ENCODE measurements at regions not wholly inside any gene's neighbourhood (a gene's known extent, or its start where the extent isn't known, plus 50 kb on each side); places are given as distances from the start of the nearest gene placed in this dataset.

DNA sequence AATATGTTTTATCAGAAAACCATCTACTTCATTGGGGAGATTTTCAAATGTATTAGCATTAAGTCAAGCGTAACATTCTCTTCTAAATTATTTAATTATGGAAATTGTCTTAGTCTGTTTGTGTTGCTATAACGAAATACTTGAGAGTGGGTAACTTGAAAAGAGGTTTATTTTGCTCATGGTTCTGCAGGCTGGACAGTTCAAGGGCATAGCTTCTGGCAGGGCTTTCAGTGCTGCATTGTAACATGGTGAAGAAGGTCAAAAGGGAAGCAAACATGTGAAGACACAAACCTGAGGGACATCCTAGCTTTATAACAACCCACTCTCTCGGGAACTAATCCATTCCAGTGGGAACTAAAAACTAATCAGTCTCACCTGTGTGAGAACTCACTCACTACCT, 84.3 kb upstream of the TMPO start:
- Mint-ChIP-seq H3K4me1 (no peaks in the 10 kb centered on the region), H3K4me3 (no peak overlapping the region), H3K27me3 (peaks cover 11% of the 10 kb centered on the region), H3K9me3 (peaks cover 3% of the 10 kb centered on the region), H3K36me3 (no peaks in the 10 kb centered on the region), H3K27ac (no peak overlapping the region)
- no peak for DNase-seq

DNA sequence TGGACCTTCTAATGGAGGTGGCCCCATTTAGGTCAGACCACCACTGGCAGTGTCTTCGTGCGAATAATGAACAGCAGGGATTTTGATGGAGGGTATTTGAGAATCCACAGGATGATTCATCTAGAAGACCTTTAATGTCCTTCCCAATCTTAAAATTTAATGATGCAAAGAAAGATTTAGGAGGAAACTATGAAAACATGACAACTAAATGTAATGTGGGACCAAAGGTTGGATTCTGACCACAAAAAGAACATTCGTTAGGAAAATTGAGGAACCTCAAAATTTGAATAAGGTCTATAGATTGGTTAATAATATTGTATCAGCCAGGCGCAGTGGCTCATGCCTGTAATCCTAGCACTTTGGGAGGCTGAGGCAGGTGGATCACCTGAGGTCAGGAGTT, 78.2 kb upstream of the TMPO start:
- Mint-ChIP-seq H3K27ac (no peak overlapping the region), H3K9me3 (peaks cover 3% of the 10 kb centered on the region), H3K4me3 (no peak overlapping the region), H3K4me1 (peaks cover 2% of the 10 kb centered on the region), H3K36me3 (no peaks in the 10 kb centered on the region), H3K27me3 (peaks cover 35% of the 10 kb centered on the region)
- DNase-seq, result no peak

DNA sequence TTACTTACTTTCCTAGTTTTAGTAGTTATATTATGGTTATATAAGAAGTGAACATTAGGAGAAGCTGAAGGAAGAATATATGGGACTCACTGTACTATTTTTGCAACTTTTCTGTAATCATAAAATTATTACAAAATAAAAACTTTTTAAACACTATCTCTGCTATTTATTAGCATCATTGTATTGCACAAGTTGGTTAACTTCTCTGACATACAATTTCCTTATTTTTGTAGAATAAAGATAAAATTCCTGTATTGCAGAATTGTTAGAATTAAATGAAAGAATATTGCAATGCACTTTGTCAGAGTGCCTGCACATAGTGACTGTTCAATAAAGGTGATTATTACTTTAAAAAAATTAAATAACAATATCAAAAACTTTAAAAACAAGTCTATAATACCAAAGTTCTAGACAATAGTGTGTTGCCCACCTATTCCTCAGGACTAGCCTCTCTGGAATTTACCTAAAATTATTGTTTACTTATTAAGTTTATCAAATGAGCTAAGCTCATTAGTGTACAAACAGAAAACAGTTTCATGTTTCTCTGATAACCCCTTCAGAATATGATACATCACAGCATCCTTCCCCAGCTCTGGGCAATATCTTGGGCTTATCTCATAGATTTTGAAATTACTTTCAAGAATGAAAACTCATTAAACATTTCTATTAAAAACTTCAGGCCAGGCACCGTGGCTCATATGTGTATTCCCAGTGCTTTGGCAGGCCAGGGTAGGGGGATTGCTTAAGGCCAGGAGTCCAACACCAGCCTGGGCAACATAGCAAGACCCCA, 77.4 kb upstream of the TMPO start:
- peaks cover 40% of the 10 kb centered on the region for H3K27me3 Mint-ChIP-seq
- H3K36me3 Mint-ChIP-seq, result no peaks in the 10 kb centered on the region
- no peak for DNase-seq
- no peak overlapping the region for H3K27ac Mint-ChIP-seq
- no peak overlapping the region for H3K4me3 Mint-ChIP-seq
- peaks cover 3% of the 10 kb centered on the region for H3K9me3 Mint-ChIP-seq
- peaks cover 2% of the 10 kb centered on the region for H3K4me1 Mint-ChIP-seq

DNA sequence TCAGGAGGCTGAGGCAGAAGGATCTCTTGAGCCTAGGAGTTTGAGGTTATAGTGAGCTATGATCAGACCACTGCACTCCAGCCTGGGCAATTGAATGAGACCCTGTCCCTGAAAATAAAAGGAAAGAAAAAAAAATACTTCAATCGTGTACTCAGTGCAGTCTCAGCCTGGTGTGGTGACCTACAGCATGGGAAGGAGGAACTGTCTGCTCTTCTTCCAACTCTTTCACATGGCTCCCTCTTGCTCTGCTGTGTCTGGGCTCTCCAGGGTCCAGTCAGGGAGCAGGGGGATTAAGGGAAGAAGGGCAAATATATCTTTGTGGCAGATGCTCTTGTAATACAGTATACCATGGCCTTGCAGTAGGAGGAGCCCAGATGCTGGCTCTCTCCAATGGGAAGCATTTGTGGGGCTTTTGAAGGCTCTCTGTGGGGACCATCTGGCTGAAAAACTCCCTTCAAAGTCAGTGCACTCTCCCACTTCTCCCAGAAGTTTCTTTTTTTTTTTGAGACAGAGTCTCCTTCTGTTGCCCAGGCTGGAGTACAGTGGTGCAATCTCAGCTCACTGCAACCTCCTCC, 76.6 kb upstream of the TMPO start:
- Mint-ChIP-seq H3K36me3 (no peaks in the 10 kb centered on the region), H3K27ac (no peak overlapping the region), H3K9me3 (peaks cover 3% of the 10 kb centered on the region), H3K4me3 (no peak overlapping the region), H3K27me3 (peaks cover 40% of the 10 kb centered on the region), H3K4me1 (peaks cover 2% of the 10 kb centered on the region)
- DNase-seq, result no peak

DNA sequence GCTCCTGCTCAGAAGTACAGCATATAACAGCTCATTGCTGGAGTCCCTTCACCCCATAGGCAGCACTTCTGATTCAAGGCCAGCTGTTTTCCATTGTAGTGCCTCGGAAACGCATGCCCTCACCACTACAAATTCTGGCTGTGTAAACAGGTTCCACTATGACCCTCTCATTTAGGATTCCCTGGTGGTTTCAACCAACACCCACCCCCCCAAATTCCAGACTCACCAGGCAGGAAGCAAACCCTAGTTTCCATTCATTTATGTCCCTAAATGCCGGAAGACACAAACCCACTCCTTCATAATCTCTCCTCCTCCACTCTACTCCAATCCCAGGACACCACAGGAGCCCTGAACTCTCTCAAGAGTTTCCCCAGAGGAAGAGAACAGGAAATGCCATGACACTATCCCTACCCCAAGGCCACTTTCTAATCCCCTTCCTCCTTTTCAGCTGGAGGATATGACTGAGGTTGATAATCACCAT, 75.9 kb upstream of the TMPO start:
- Mint-ChIP-seq H3K4me3 (no peak overlapping the region), H3K36me3 (no peaks in the 10 kb centered on the region), H3K4me1 (peaks cover 2% of the 10 kb centered on the region), H3K9me3 (peaks cover 3% of the 10 kb centered on the region), H3K27ac (no peak overlapping the region), H3K27me3 (peaks cover 39% of the 10 kb centered on the region)
- no peak for DNase-seq

DNA sequence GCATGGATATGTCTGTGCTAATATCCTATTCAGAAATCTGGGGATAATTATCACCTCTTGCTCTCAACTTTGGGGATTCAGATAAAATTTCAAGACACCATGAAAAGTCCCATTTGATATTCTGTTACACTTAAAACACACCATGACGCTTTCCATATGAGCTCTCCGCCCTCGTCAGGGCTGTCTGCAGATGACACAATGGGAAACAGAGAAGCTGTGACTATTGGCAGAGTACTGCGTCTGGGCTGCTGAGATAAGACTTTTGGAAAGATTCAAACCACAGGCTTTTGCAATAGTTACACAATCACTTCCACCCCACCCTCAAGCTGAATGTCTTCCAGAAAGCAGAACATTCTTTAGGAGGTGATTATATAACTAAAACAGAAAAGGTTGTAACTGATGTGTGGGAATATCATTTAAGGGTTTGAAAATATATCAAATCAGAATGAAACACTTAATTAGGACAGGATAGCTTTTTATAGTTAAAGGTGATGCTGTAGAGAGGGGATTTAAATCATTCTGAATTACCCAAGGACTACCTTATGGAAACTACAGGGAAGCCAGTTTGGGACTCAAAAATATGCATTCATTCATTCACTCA, 75.3 kb upstream of the TMPO start:
- no peak for DNase-seq

DNA sequence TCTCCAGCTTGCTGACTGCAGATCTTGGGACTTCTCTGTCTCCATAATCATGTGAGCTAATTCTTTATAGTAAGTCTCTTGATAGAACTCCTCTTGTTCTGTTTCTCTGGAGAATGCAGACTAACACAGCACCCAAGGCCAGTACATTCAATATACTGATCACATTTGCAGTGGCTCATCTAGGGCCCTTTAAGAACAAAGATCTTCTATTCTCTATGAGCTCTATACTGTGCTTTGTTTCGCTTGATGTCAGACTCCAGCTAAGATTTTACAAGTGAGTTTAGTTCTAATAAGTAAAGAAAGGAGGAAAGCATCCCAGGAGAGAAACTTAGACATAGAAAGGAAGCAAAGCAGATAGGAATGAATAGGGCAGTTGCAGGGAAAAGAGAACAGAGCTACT, 69.3 kb upstream of the TMPO start:
- no peaks in the 10 kb centered on the region for H3K9me3 Mint-ChIP-seq
- peaks cover 17% of the 10 kb centered on the region for H3K27me3 Mint-ChIP-seq
- no peaks in the 10 kb centered on the region for H3K36me3 Mint-ChIP-seq
- H3K4me3 Mint-ChIP-seq, result no peak overlapping the region
- H3K27ac Mint-ChIP-seq, result no peak overlapping the region
- no peak for DNase-seq
- no peaks in the 10 kb centered on the region for H3K4me1 Mint-ChIP-seq

More for the DNA sequence above, 75.3 kb upstream of the TMPO start:
- peaks cover 3% of the 10 kb centered on the region for H3K9me3 Mint-ChIP-seq
- H3K4me3 Mint-ChIP-seq, result no peak overlapping the region
- H3K27me3 Mint-ChIP-seq, result peaks cover 33% of the 10 kb centered on the region
- peaks cover 2% of the 10 kb centered on the region for H3K4me1 Mint-ChIP-seq
- no peak overlapping the region for H3K27ac Mint-ChIP-seq
- no peaks in the 10 kb centered on the region for H3K36me3 Mint-ChIP-seq

DNA sequence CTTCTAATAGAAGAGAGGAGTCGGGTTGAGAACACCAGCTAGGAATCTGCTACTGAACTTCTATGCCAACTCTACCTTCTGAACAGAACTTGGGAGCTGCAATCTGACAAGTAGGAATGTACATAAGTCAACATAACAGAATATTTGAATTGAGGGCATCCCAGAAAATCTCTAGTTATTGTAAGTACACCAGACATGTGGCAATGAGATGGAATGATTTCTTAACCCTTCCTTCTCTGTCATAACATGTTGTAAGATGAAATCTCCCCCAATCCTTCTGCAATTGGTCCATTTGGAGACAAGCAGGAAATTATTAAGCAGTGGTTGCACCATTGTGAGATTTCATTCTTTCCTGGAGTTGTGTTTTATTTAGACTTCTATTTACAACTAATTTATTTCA, 68.7 kb upstream of the TMPO start:
- Mint-ChIP-seq H3K9me3 (no peaks in the 10 kb centered on the region), H3K4me1 (no peaks in the 10 kb centered on the region), H3K4me3 (no peak overlapping the region), H3K27me3 (peaks cover 15% of the 10 kb centered on the region), H3K27ac (no peak overlapping the region), H3K36me3 (no peaks in the 10 kb centered on the region)
- DNase-seq, result no peak

DNA sequence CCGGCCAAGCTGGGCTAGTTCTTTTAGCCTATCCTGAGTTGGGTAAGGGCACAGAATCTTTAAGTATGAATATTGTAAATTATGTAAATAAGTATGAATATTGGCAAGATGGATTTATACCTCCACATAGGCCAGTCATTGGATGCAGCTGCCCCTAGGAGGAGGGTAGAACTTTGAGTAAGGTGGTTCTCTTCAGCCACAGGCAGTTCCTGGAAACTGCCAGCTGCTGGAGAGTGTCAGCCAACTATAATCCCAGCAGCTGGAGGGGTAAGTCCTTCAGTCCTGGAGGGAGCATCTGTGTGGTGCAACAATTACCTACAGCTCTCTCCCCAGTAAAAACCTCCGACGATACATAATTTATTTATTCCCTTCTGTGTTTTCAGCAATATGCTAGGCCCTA, 65.8 kb upstream of the TMPO start:
- H3K36me3 Mint-ChIP-seq, result no peaks in the 10 kb centered on the region
- no peaks in the 10 kb centered on the region for H3K9me3 Mint-ChIP-seq
- no peak overlapping the region for H3K27ac Mint-ChIP-seq
- peaks cover 6% of the 10 kb centered on the region for H3K4me1 Mint-ChIP-seq
- H3K27me3 Mint-ChIP-seq, result peaks cover 18% of the 10 kb centered on the region
- H3K4me3 Mint-ChIP-seq, result no peak overlapping the region
- DNase-seq, result no peak

DNA sequence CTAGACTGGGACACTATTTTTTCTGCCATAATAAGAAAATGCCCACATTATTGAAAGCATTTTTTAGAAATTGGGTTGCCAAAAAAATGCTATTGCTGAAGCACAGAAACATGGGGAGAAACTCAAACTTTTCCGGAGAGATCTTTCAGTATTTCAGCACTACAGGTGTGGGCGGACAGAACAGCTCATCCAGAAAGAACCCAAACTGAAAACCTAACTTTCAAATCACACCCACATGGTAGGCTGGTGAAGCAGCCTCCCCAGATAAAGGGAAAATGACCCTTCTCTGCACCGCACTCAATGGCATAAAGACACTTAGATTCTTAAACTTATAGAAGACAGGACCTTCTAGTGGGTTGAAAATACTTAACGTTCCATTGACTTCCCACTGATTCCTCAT, 62.3 kb upstream of the TMPO start:
- H3K4me3 Mint-ChIP-seq, result no peak overlapping the region
- DNase-seq, result no peak
- no peaks in the 10 kb centered on the region for H3K36me3 Mint-ChIP-seq
- no peaks in the 10 kb centered on the region for H3K9me3 Mint-ChIP-seq
- H3K4me1 Mint-ChIP-seq, result peaks cover 10% of the 10 kb centered on the region
- H3K27ac Mint-ChIP-seq, result no peak overlapping the region
- H3K27me3 Mint-ChIP-seq, result peaks cover 35% of the 10 kb centered on the region

DNA sequence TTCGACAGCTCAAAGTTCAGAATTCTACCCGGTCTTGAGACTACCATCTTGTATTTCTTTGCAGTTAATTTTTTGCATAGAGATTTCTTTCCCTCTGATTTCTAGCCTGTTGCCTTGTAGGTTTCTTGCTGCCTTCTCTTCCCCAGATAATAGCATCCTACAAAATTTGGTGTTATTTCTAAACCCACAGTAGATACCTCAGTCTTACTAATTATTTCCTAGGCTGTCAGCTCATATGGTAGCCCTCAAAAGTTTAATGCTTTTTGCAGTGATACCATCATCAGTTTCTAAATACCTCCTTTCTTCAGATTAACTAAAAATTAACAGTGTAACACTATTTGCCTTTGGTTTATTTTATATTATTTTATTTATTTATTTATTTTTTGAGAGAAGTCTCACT, 61.9 kb upstream of the TMPO start:
- Mint-ChIP-seq H3K4me1 (peaks cover 10% of the 10 kb centered on the region), H3K27me3 (peaks cover 31% of the 10 kb centered on the region), H3K27ac (no peak overlapping the region), H3K4me3 (no peak overlapping the region), H3K9me3 (no peaks in the 10 kb centered on the region), H3K36me3 (no peaks in the 10 kb centered on the region)
- no peak for DNase-seq

DNA sequence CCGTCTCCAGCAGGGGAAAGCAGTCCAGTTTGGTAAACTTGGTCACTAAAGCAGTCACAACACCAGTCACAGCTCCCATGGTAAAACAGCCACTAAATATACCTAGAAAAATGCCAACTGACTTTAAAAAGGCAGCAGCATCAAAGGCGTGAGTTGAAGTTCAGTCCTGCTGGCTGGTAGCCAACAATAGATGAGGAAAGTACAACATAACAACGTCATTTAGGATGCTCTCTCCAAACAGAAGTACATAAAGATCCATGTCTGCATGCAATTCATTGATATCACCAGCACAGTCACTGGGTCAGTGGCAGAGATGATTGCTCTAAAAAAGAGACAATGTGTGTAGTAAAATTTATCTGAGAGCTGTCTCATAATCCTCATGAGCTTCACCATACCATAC, 59.3 kb upstream of the TMPO start:
- H3K9me3 Mint-ChIP-seq, result no peaks in the 10 kb centered on the region
- H3K27ac Mint-ChIP-seq, result no peak overlapping the region
- no peak for DNase-seq
- peaks cover 30% of the 10 kb centered on the region for H3K27me3 Mint-ChIP-seq
- no peak overlapping the region for H3K4me3 Mint-ChIP-seq
- H3K4me1 Mint-ChIP-seq, result peaks cover 10% of the 10 kb centered on the region
- H3K36me3 Mint-ChIP-seq, result no peaks in the 10 kb centered on the region

DNA sequence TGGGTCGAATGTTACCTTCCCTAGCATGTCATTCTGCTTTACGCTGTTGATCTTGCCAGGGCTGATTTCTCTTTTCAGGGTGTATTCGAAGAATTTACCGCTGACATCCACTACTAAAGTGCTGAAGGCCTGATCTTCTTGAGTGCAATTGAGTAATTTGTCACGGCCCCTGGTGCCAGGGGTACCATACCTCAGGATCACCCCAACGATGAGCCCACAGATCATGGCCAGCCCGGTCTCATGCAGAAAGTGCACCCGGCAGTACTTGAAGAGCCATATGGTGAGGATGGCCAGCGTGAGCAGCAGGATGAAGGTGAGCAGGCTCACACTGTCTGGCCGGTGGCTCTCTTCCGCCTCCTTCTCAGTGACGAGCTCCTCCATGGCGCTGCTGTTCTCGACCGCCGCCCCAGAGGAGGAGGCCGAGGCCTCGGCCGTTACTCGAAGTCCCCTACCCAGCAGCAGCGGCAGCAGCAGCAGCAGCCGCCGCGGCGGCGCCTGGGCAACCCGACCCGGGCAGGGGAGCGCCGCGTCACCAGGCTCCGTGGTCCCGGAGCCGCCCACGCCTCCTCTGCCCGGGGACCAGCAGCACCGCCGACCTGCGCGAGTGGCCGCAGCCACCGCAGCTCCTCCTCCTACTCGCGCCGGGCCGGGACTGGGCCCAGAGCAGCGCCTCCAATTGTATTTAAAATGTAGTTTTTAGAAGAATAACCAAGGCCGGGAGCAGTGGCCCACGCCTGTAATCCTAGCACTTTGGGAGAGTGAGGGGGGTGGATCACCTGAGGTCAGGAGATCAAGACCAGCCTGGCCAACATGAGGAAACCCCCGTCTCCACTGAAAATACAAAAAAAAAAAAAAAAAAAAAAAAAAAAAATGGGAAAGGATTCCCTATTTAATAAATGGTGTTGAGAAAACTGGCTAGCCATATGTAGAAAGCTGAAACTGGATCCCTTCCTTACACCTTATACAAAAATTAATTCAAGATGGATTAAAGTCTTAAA, 58.5 kb upstream of the TMPO start:
- DNase-seq, result peak; percentile 53
- Mint-ChIP-seq H3K9me3 (no peaks in the 10 kb centered on the region), H3K4me1 (peaks cover 10% of the 10 kb centered on the region), H3K4me3 (peak overlapping the region; percentile 35), H3K27me3 (peaks cover 30% of the 10 kb centered on the region), H3K27ac (no peak overlapping the region), H3K36me3 (no peaks in the 10 kb centered on the region)

DNA sequence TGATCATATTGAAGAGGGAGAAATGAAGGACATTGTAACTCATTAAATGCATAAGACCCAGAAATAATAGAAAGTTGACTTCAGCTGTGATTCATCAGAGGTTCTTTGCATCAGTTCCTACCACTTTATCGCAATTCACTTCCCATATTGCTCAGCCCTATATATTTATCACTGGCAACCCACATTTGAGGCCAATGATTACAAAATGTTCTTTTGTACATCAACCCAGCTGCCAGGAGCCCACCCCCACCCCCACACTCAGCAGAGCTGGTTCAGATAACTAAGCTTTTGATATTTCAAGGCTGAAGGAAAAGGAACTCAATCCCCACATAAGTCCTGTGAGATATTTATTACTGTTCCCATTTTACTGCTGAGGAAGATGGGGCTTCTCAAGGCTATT, 51.2 kb upstream of the TMPO start:
- no peaks in the 10 kb centered on the region for H3K9me3 Mint-ChIP-seq
- H3K4me3 Mint-ChIP-seq, result no peak overlapping the region
- no peak overlapping the region for H3K27ac Mint-ChIP-seq
- DNase-seq, result no peak
- peaks cover 3% of the 10 kb centered on the region for H3K4me1 Mint-ChIP-seq
- peaks cover 5% of the 10 kb centered on the region for H3K27me3 Mint-ChIP-seq
- H3K36me3 Mint-ChIP-seq, result no peaks in the 10 kb centered on the region

DNA sequence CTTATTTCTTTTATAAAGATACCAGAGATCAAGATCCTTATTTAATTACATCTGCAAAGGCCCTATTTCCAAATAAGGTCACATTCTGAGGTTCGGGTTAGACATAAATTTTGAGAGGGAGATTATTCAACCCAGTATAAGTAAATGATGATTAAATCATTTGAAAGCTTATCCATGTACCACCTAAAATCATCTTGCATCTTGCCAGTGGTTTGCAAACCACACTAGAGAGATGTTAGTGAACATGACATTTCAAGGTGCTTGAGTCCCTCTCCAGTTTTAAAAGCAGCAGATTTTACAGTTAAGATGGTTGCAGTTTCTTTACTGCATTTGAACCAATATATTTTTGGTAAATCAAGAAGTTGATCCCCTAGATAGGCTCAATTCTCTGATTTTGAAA, 49.9 kb upstream of the TMPO start:
- no peaks in the 10 kb centered on the region for H3K36me3 Mint-ChIP-seq
- H3K9me3 Mint-ChIP-seq, result no peaks in the 10 kb centered on the region
- H3K4me1 Mint-ChIP-seq, result peaks cover 3% of the 10 kb centered on the region
- no peak overlapping the region for H3K27ac Mint-ChIP-seq
- H3K4me3 Mint-ChIP-seq, result no peak overlapping the region
- H3K27me3 Mint-ChIP-seq, result peaks cover 7% of the 10 kb centered on the region
- DNase-seq, result no peak
